Keratinocyte (primary cell): ENCODE measurements at regions not wholly inside any gene's neighbourhood (a gene's known extent, or its start where the extent isn't known, plus 50 kb on each side); places are given as distances from the start of the nearest gene placed in this dataset.
"Not testable (repeated sequence)": the region's sequence is repeated elsewhere in the genome, so short reads cannot be mapped to it uniquely, and the experiment has no call there.

Experiments used
- DNase-seq: peaks from one replicate; pipeline ENCODE4 v3.0.0-alpha.2; 2011; ENCODE audit warnings: low read depth, missing footprints, low spot score
- FAIRE-seq: peaks from 2 replicates; lab custom pipeline; 2011; peaks lifted over from hg19 to GRCh38; lab: Jason Lieb, UNC
- H2AFZ ChIP-seq: 2 replicates; pipeline ENCODE4 v1.6.0; 2012; ENCODE audit warnings: low read length, control low read depth, inconsistent platforms; ENCODE audit not compliant: control insufficient read depth
- H3K27ac ChIP-seq: 2 replicates; pipeline ENCODE4 v1.5.1; 2011; ENCODE audit warnings: low read length; ENCODE audit not compliant: control insufficient read depth, insufficient read depth
- H3K27me3 ChIP-seq: 3 replicates; pipeline ENCODE4 v1.6.0; 2011; ENCODE audit warnings: low read length; ENCODE audit not compliant: control insufficient read depth, insufficient read depth; ENCODE audit errors: extremely low read depth
- H3K36me3 ChIP-seq, 2 experiments: 2 replicates in 1 of 2; 3 replicates in 1 of 2; pipeline ENCODE4 v1.5.1; 2011; ENCODE audit warnings: low read length in 2 of 2, mild to moderate bottlenecking in 1 of 2; ENCODE audit not compliant: control insufficient read depth in 2 of 2, insufficient read depth in 2 of 2; ENCODE audit errors: extremely low read depth in 1 of 2
- H3K4me1 ChIP-seq: 3 replicates; pipeline ENCODE4 v1.5.1; 2011; ENCODE audit warnings: low read length; ENCODE audit not compliant: control insufficient read depth, insufficient read depth; ENCODE audit errors: extremely low read depth
- H3K4me2 ChIP-seq: 3 replicates; pipeline ENCODE4 v1.6.0; 2011; ENCODE audit warnings: low read depth, low read length; ENCODE audit not compliant: control insufficient read depth, insufficient read depth; ENCODE audit errors: extremely low read depth
- H3K4me3 ChIP-seq, 3 experiments: fragments of 200-600 bp in 1 of 3; sonication (generic) in 1 of 3; 2 replicates in 2 of 3; 3 replicates in 1 of 3; pipeline ENCODE4 v1.5.1; 2011 to 2016; ENCODE audit warnings: low read length in 3 of 3, mild to moderate bottlenecking in 3 of 3, control low read depth in 2 of 3, inconsistent platforms in 1 of 3, low read depth in 1 of 3, mixed read lengths in 1 of 3, mixed run types in 1 of 3, moderate library complexity in 1 of 3; ENCODE audit not compliant: control insufficient read depth in 2 of 3, insufficient read depth in 2 of 3; ENCODE audit errors: extremely low read depth in 1 of 3
- H3K79me2 ChIP-seq: 2 replicates; pipeline ENCODE4 v1.6.0; 2012; ENCODE audit warnings: low read length; ENCODE audit not compliant: control insufficient read depth, insufficient read depth
- H3K9ac ChIP-seq: 3 replicates; pipeline ENCODE4 v1.6.0; 2011; ENCODE audit warnings: low read length; ENCODE audit not compliant: control insufficient read depth, insufficient read depth; ENCODE audit errors: extremely low read depth
- H3K9me1 ChIP-seq: 3 replicates; pipeline ENCODE4 v1.6.0; 2011; ENCODE audit warnings: low read length; ENCODE audit not compliant: control insufficient read depth, insufficient read depth; ENCODE audit errors: extremely low read depth
- H3K9me3 ChIP-seq: 2 replicates; pipeline ENCODE4 v1.5.1; 2012; ENCODE audit warnings: low read depth, low read length; ENCODE audit not compliant: control insufficient read depth
- H4K20me1 ChIP-seq: 3 replicates; pipeline ENCODE4 v1.6.0; 2011; ENCODE audit warnings: low read length; ENCODE audit not compliant: control insufficient read depth, insufficient read depth; ENCODE audit errors: extremely low read depth
- dilution Hi-C: fragments of 300-500 bp; cut with MboI; formaldehyde crosslinking; loops from one replicate; pipeline ENCODE4 v1.7.0; 2020; ENCODE audit warnings: low sequenced_read_pairs; ENCODE audit not compliant: extremely low pct_ligation_motif_present
- small RNA-seq, 3 experiments: library from RNA; depleted of rRNA; stranded (forward); fragments of <200 nt; gene quantifications; one replicate each; pipeline ENCODE3, GENCODE V24; 2012; ENCODE audit warnings: low read depth in 3 of 3, low replicate concordance in 1 of 3; ENCODE audit not compliant: insufficient read length in 3 of 3

- FAIRE-seq, H3K27ac ChIP-seq, H4K20me1 ChIP-seq, H3K4me1 ChIP-seq, H3K9me1 ChIP-seq, H3K9ac ChIP-seq, H3K79me2 ChIP-seq, H3K9me3 ChIP-seq, dilution Hi-C loops, DNase-seq, H3K27me3 ChIP-seq, H3K4me3 ChIP-seq, H3K36me3 ChIP-seq, H2AFZ ChIP-seq, H3K4me2 ChIP-seq: not testable (repeated sequence)
Measured at GRCh38 chr17:43299300-43300076, 65.7 kb upstream of the RNU2-1 start.

- H3K27ac ChIP-seq, DNase-seq, FAIRE-seq, H3K9me3 ChIP-seq, H3K79me2 ChIP-seq, H3K4me1 ChIP-seq, H4K20me1 ChIP-seq, H3K9ac ChIP-seq, H3K4me3 ChIP-seq, H3K36me3 ChIP-seq, H3K9me1 ChIP-seq, H3K4me2 ChIP-seq, H2AFZ ChIP-seq, H3K27me3 ChIP-seq, dilution Hi-C loops: not testable (repeated sequence)
Measured at GRCh38 chr17:43289670-43290069, 55.9 kb upstream of the RNU2-1 start.

DNA sequence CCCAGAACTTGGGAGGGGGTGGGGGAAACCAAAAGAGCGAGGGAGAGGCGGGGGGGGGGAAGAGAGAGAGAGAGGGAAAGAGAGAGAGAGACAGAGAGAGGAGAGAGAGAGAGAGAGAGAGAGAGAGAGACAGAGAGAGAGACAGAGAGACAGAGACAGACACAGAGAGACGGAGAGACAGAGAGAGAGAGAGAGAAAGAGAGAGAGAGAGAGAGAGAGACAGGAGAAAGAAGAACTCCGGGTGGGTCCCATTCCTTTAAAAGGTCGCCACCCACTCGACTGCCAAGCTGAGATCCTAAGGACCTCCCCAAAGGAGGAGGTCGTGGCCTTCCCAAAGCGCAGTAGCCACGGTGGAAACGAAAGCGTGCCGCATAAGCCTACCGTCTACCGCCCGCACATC is 49.8 kb upstream of the RNU2-1 start:
- dilution Hi-C loops, H3K9ac ChIP-seq, H3K4me1 ChIP-seq, H2AFZ ChIP-seq, H3K79me2 ChIP-seq, H3K9me3 ChIP-seq, H3K27ac ChIP-seq, DNase-seq, H3K9me1 ChIP-seq, H3K36me3 ChIP-seq, H3K4me2 ChIP-seq, H3K27me3 ChIP-seq, H3K4me3 ChIP-seq, FAIRE-seq, H4K20me1 ChIP-seq: not testable (repeated sequence)

Small RNA genes lying in the stretch of these regions (small RNA-seq; reads per million reads assigned to genes)
- 0 reads per million in 3 experiments for gene RF00004
